ENCODE measurements at regions not wholly inside any gene's neighbourhood (a gene's known extent, or its start where the extent isn't known, plus 50 kb on each side); places are given as distances from the start of the nearest gene placed in this dataset.

DNA sequence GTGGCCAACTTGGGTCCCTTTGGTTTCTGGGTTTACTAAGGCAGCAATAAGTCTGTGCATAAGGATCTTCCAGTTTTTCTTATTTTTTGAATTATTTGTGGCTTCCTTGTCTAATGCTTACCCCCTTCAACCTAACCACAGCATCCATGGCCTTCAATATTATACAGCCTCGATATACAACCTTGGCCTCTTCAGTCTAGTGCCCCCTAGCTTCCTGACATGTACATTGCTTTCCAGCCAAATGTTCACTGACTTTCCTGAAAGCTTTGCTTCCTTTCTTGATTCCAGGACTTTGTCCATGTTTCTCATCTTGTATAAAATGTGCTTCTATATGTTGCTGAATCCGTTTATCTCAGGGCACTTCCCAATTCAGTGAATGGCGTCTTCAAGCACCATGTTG is 310.1 kb downstream of the OLFM4 start:
- WGBS, 2 donors: 78 to 90% methylated on average over 3 of the region's 3 CpGs
- H3K36me3 ChIP-seq (ENCODE audit: control insufficient read depth in 4 of 4, insufficient read depth in 4 of 4, low read length in 4 of 4): no peaks in the 10 kb centered on the region
- TF ChIP-seq CTCF (IDR thresholded peaks at IDR 0.05; ENCODE audit: control extremely low read depth, extremely low read depth): no peak
- H3K4me1 ChIP-seq (ENCODE audit: control insufficient read depth in 5 of 5, insufficient read depth in 5 of 5, low read length in 5 of 5): no peaks in the 10 kb centered on the region
- no peak for DNase-seq
- no peak overlapping the region for H3K27ac ChIP-seq (ENCODE audit: low read depth in 1 of 2, low read length in 1 of 2)
- no peaks in the 10 kb centered on the region for H3K27me3 ChIP-seq (ENCODE audit: control insufficient read depth in 3 of 3, insufficient read depth in 3 of 3, low read length in 2 of 3)
- no peak for ATAC-seq (ENCODE audit: insufficient read depth, low FRiP score)
- H3K9ac ChIP-seq (ENCODE audit: insufficient read depth in 1 of 2, low read length in 2 of 2): no peak overlapping the region
- peaks cover 0 to 1% (median 0%) of the 10 kb centered on the region in 4 donors for H3K9me3 ChIP-seq (ENCODE audit: control insufficient read depth in 4 of 4, insufficient read depth in 3 of 4, low read length in 3 of 4)
- no peak overlapping the region for H3K4me3 ChIP-seq

DNA sequence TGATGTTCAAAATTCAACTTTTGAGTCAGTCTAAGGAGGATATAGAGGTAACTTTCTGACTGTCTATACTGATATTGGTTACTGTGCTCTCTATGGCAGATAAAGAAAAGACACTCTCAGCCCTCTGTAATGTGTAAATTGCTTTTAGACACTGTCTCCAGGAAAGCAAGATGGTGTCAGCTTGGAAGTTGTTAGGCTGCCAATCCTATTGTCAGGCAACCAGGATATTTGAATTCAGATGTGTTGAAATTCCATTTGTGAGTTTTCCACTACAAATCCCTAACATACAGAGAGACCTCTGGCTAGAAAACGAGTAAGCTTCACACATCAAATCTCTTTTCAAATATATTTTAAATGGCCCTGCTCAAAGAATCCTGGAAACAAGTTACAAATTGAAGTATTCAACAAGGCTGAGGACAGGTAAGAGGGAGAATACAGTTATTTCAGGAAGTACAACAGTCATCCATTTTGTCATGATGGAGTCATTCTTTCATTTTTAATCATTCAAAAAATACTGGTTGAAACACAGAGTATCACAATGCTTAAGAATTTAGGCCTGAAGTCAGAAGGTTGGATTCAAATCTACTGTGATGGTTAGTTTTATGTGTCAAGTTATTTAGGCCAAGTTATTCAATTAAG is 312.0 kb downstream of the OLFM4 start:
- Histone ChIP-seq H3K4me1 (ENCODE audit: control insufficient read depth in 5 of 5, insufficient read depth in 5 of 5, low read length in 5 of 5) (no peaks in the 10 kb centered on the region), H3K9ac (ENCODE audit: insufficient read depth in 1 of 2, low read length in 2 of 2) (no peak overlapping the region), H3K36me3 (ENCODE audit: control insufficient read depth in 4 of 4, insufficient read depth in 4 of 4, low read length in 4 of 4) (no peaks in the 10 kb centered on the region), H3K27ac (ENCODE audit: low read depth in 1 of 2, low read length in 1 of 2) (no peak overlapping the region), H3K27me3 (ENCODE audit: control insufficient read depth in 3 of 3, insufficient read depth in 3 of 3, low read length in 2 of 3) (no peaks in the 10 kb centered on the region), H3K9me3 (ENCODE audit: control insufficient read depth in 4 of 4, insufficient read depth in 3 of 4, low read length in 3 of 4) (peaks cover 0 to 1% (median 0%) of the 10 kb centered on the region in 4 donors), H3K4me3 (no peak overlapping the region)
- ATAC-seq (ENCODE audit: insufficient read depth, low FRiP score) (no peak), DNase-seq (no peak)
- TF ChIP-seq CTCF (IDR thresholded peaks at IDR 0.05; ENCODE audit: control extremely low read depth, extremely low read depth): no peak
- WGBS, 2 donors: 58 to 71% methylated on average over 1 of the region's 1 CpG

- WGBS, 2 donors: 53 to 76% methylated on average over 3 of the region's 3 CpGs
- peak in 1 of 3 donors; percentile 1 for DNase-seq
- TF ChIP-seq CTCF (IDR thresholded peaks at IDR 0.05; ENCODE audit: control extremely low read depth, extremely low read depth): no peak
Observed at GRCh38 chr13:53341144-53341510, 312.5 kb downstream of the OLFM4 start.

More at GRCh38 chr13:53341144-53341510, 312.5 kb downstream of the OLFM4 start:
- no peak overlapping the region for H3K9ac ChIP-seq (ENCODE audit: insufficient read depth in 1 of 2, low read length in 2 of 2)
- peaks cover 0 to 1% (median 0%) of the 10 kb centered on the region in 4 donors for H3K9me3 ChIP-seq (ENCODE audit: control insufficient read depth in 4 of 4, insufficient read depth in 3 of 4, low read length in 3 of 4)
- no peak for ATAC-seq (ENCODE audit: insufficient read depth, low FRiP score)
- no peak overlapping the region for H3K27ac ChIP-seq (ENCODE audit: low read depth in 1 of 2, low read length in 1 of 2)
- H3K4me1 ChIP-seq (ENCODE audit: control insufficient read depth in 5 of 5, insufficient read depth in 5 of 5, low read length in 5 of 5): no peaks in the 10 kb centered on the region
- no peak overlapping the region for H3K4me3 ChIP-seq
- no peaks in the 10 kb centered on the region for H3K36me3 ChIP-seq (ENCODE audit: control insufficient read depth in 4 of 4, insufficient read depth in 4 of 4, low read length in 4 of 4)
- no peaks in the 10 kb centered on the region for H3K27me3 ChIP-seq (ENCODE audit: control insufficient read depth in 3 of 3, insufficient read depth in 3 of 3, low read length in 2 of 3)
